Lung (tissue), 11 donors: ENCODE measurements at regions not wholly inside any gene's neighbourhood (a gene's known extent, or its start where the extent isn't known, plus 50 kb on each side); places are given as distances from the start of the nearest gene placed in this dataset.

ENCODE experiments used
- ATAC-seq: fragments of 200-7000 bp; cut with Tn5 transposase; one replicate; pipeline ENCODE4 v1.9.1; 2020; ENCODE audit warnings: moderate number of reproducible peaks; ENCODE audit not compliant: insufficient read depth, low FRiP score
- DNase-seq, 3 donors: peaks; one replicate each; pipeline ENCODE4 v3.0.0-alpha.2; 2013 to 2017
- H3K27ac ChIP-seq, 2 donors: one replicate each; pipeline ENCODE4 v1.5.1; 2013; ENCODE audit warnings: mild to moderate bottlenecking in 2 of 2, moderate library complexity in 2 of 2, control low read depth in 1 of 2, inconsistent platforms in 1 of 2, low read depth in 1 of 2, low read length in 1 of 2
- H3K27me3 ChIP-seq, 3 donors: one replicate each; pipeline ENCODE4 v1.5.1; 2013; ENCODE audit warnings: low read length in 2 of 3; ENCODE audit not compliant: control insufficient read depth in 3 of 3, insufficient read depth in 3 of 3
- H3K36me3 ChIP-seq, 4 donors: one replicate each; pipeline ENCODE4 v1.5.1; 2013; ENCODE audit warnings: low read length in 4 of 4, mild to moderate bottlenecking in 1 of 4, moderate library complexity in 1 of 4; ENCODE audit not compliant: control insufficient read depth in 4 of 4, insufficient read depth in 4 of 4
- H3K4me1 ChIP-seq, 5 donors: one replicate each; pipeline ENCODE4 v1.5.1; 2013; ENCODE audit warnings: low read length in 5 of 5, mild to moderate bottlenecking in 2 of 5, moderate library complexity in 1 of 5; ENCODE audit not compliant: control insufficient read depth in 5 of 5, insufficient read depth in 5 of 5
- H3K4me3 ChIP-seq: one replicate; pipeline ENCODE4 v1.5.1; 2013; ENCODE audit warnings: mild to moderate bottlenecking, control low read depth, moderate library complexity
- H3K9ac ChIP-seq, 2 donors: one replicate each; pipeline ENCODE4 v1.5.1; 2013; ENCODE audit warnings: low read length in 2 of 2, control low read depth in 1 of 2; ENCODE audit not compliant: insufficient read depth in 1 of 2
- H3K9me3 ChIP-seq, 4 donors: one replicate each; pipeline ENCODE4 v1.5.1; 2013; ENCODE audit warnings: low read length in 3 of 4, mild to moderate bottlenecking in 1 of 4, moderate library complexity in 1 of 4; ENCODE audit not compliant: control insufficient read depth in 4 of 4, insufficient read depth in 3 of 4
- CTCF ChIP-seq: IDR thresholded peaks from 2 replicates; pipeline ENCODE4 v1.5.1; 2012; ENCODE audit warnings: mild to moderate bottlenecking; ENCODE audit errors: control extremely low read depth, extremely low read depth
- WGBS, 2 donors: extraction: QIAGEN DNeasy Blood & Tissue Kit; methylation state at CpG; one replicate each; pipeline ENCODE4 v1.1.7; 2013; 5-methylcytosine and 5-hydroxymethylcytosine counted together
- donor health status: control.
- donor health status: control.
- donor health status: Bipolar disorder and iron deficiency.
- donor health status: healthy.
- donor health status: DM: yes; HTN: yes; CAD: no.

- no peaks in the 10 kb centered on the region for H3K9me3 ChIP-seq
- 72 to 94% methylated on average over 4 of the region's 4 CpGs for WGBS, 2 donors
- H3K4me3 ChIP-seq = no peak overlapping the region
- H3K4me1 ChIP-seq = no peaks in the 10 kb centered on the region
- ATAC-seq (no peak), DNase-seq (no peak)
- no peak for TF ChIP-seq CTCF
- H3K27ac ChIP-seq = no peak overlapping the region
- H3K9ac ChIP-seq = no peak overlapping the region
- no peaks in the 10 kb centered on the region for H3K36me3 ChIP-seq
- no peaks in the 10 kb centered on the region for H3K27me3 ChIP-seq
These were observed 62.6 kb downstream of the STYXL2 start for GRCh38 chr1:167156466-167156865.

GRCh38 chr1:167157114-167157513 lies 63.2 kb downstream of the STYXL2 start:
- ATAC-seq (no peak), DNase-seq (no peak)
- no peak for TF ChIP-seq CTCF
- H3K9me3 ChIP-seq = no peaks in the 10 kb centered on the region
- no peaks in the 10 kb centered on the region for H3K36me3 ChIP-seq
- no peak overlapping the region for H3K9ac ChIP-seq
- no peaks in the 10 kb centered on the region for H3K27me3 ChIP-seq
- 92 to 98% methylated on average over 2 of the region's 2 CpGs for WGBS, 2 donors
- no peaks in the 10 kb centered on the region for H3K4me1 ChIP-seq
- H3K4me3 ChIP-seq = no peak overlapping the region
- no peak overlapping the region for H3K27ac ChIP-seq

GRCh38 chr1:167158111-167158812 lies 62.4 kb upstream of the POU2F1 start:
- no peaks in the 10 kb centered on the region for H3K36me3 ChIP-seq
- TF ChIP-seq CTCF = no peak
- no peak overlapping the region for H3K9ac ChIP-seq
- H3K4me3 ChIP-seq = no peak overlapping the region
- H3K9me3 ChIP-seq = no peaks in the 10 kb centered on the region
- no peak overlapping the region for H3K27ac ChIP-seq
- H3K27me3 ChIP-seq = no peaks in the 10 kb centered on the region
- no peak for ATAC-seq
- 41 to 60% methylated on average over 6 of the region's 6 CpGs for WGBS, 2 donors
- no peak for DNase-seq
- H3K4me1 ChIP-seq = peaks cover 0 to 8% (median 0%) of the 10 kb centered on the region in 5 donors

- Histone ChIP-seq H3K4me1 (peaks cover 0 to 11% (median 0%) of the 10 kb centered on the region in 5 donors), H3K9ac (no peak overlapping the region), H3K9me3 (no peaks in the 10 kb centered on the region), H3K36me3 (no peaks in the 10 kb centered on the region), H3K27me3 (no peaks in the 10 kb centered on the region), H3K4me3 (no peak overlapping the region), H3K27ac (no peak overlapping the region)
- DNase-seq (no peak), ATAC-seq (no peak)
- WGBS, 2 donors = 84 to 89% methylated on average over 3 of the region's 3 CpGs
- no peak for TF ChIP-seq CTCF
These were observed 61.8 kb upstream of the POU2F1 start for GRCh38 chr1:167158813-167159275.
